K562 (cell line): ENCODE measurements at regions not wholly inside any gene's neighbourhood (a gene's known extent, or its start where the extent isn't known, plus 50 kb on each side); places are given as distances from the start of the nearest gene placed in this dataset.

Experiments used
- ATAC-seq: fragments of 200-7000 bp; cut with Tn5 transposase; 3 replicates; pipeline ENCODE4 v1.9.1; 2020; ENCODE audit warnings: moderate library complexity
- BruUV-seq: library from RNA; stranded (reverse); fragments of 400-500 nt; replicated peaks from 2 replicates; lab custom pipeline; 2021; lab: Mats Ljungman, UMichigan
- CTCF ChIA-PET: fragments of 300-600 bp; formaldehyde crosslinking; extraction: SDS; loops from one replicate; lab custom pipeline; 2021; ENCODE audit warnings: low intra/inter-chr PET ratio; lab: Yijun Ruan, JAX
- POLR2A ChIA-PET: fragments of 300-600, 350-650 bp; sonication (Branson Sonifier 250); formaldehyde crosslinking; extraction: SDS; loops from one replicate; lab custom pipeline; 2021; ENCODE audit warnings: antibody characterized with exemption, inconsistent platforms; lab: Yijun Ruan, JAX
- DNase-seq, 4 experiments: peaks; one replicate each; pipeline versions ENCODE4 v3.0.0 to v3.0.0-alpha.2; 2011 to 2018; ENCODE audit warnings: low spot score in 3 of 4, mixed read lengths in 3 of 4; ENCODE audit errors: extremely low read depth in 1 of 4
- FAIRE-seq: peaks from 2 replicates; lab custom pipeline; 2011; peaks lifted over from hg19 to GRCh38; lab: Jason Lieb, UNC
- H2AFZ ChIP-seq: 2 replicates; pipeline ENCODE4 v1.6.0; 2011; ENCODE audit warnings: low read depth, low read length, control low read depth, inconsistent platforms
- H3K27ac ChIP-seq: fragments of 200-600 bp; 3 replicates; pipeline ENCODE4 v1.8.0; 2011; ENCODE audit warnings: low read depth, mild to moderate bottlenecking, control low read depth, inconsistent platforms, low read length, moderate library complexity, mixed read lengths; ENCODE audit errors: extremely low read depth
- H3K27me3 ChIP-seq, 2 experiments: fragments of 300-600 bp in 1 of 2; 2 replicates in 1 of 2; 3 replicates in 1 of 2; pipeline versions ENCODE4 v1.6.0 to v1.8.0; 2011; ENCODE audit warnings: inconsistent platforms in 2 of 2, low read length in 2 of 2, mild to moderate bottlenecking in 1 of 2, mixed read lengths in 1 of 2, moderate library complexity in 1 of 2; ENCODE audit not compliant: control insufficient read depth in 2 of 2, insufficient read depth in 2 of 2
- H3K36me3 ChIP-seq: fragments of 300-600 bp; 3 replicates; pipeline ENCODE4 v1.8.0; 2011; ENCODE audit warnings: mild to moderate bottlenecking, low read length, inconsistent platforms; ENCODE audit not compliant: control insufficient read depth, insufficient read depth
- H3K4me1 ChIP-seq, 2 experiments: fragments of 200-600 bp in 1 of 2; replicated peaks in 1 of 2; 2 replicates in 1 of 2; 3 replicates in 1 of 2; pipeline versions ENCODE4 v1.5.1 to v1.8.0; 2011; ENCODE audit warnings: inconsistent platforms in 2 of 2, low read length in 2 of 2, mild to moderate bottlenecking in 1 of 2, mixed read lengths in 1 of 2, moderate library complexity in 1 of 2; ENCODE audit not compliant: control insufficient read depth in 2 of 2, insufficient read depth in 2 of 2
- H3K4me2 ChIP-seq: 2 replicates; pipeline ENCODE4 v1.6.1; 2011; ENCODE audit warnings: low read length, control low read depth, inconsistent platforms, mixed read lengths; ENCODE audit not compliant: insufficient read depth
- H3K4me3 ChIP-seq: fragments of 200-600 bp; sonication (generic), shearing (Covaris generic); 2 replicates; pipeline ENCODE4 v1.5.1; 2016; ENCODE audit warnings: control low read depth, inconsistent platforms
- H3K79me2 ChIP-seq: fragments of 200-600 bp; 3 replicates; pipeline ENCODE4 v1.8.0; 2011; ENCODE audit warnings: low read length, inconsistent platforms; ENCODE audit not compliant: control insufficient read depth, insufficient read depth
- H3K9ac ChIP-seq, 2 experiments: 2 replicates each; pipeline versions ENCODE4 v1.6.0 to v1.6.1; 2011; ENCODE audit warnings: low read depth in 2 of 2, low read length in 2 of 2, control low read depth in 1 of 2, inconsistent platforms in 1 of 2, mild to moderate bottlenecking in 1 of 2, mixed read lengths in 1 of 2; ENCODE audit not compliant: insufficient read depth in 1 of 2
- H3K9me1 ChIP-seq: one replicate; pipeline ENCODE4 v1.6.0; 2011; ENCODE audit warnings: inconsistent platforms, mild to moderate bottlenecking, low read length, moderate library complexity; ENCODE audit not compliant: control insufficient read depth, insufficient read depth
- H3K9me3 ChIP-seq: replicated peaks from 2 replicates; pipeline ENCODE4 v1.5.1; 2011; ENCODE audit warnings: low read depth, low read length, inconsistent platforms; ENCODE audit not compliant: control insufficient read depth, insufficient read depth
- H4K20me1 ChIP-seq: replicated peaks from 2 replicates; pipeline ENCODE4 v1.6.1; 2011; ENCODE audit warnings: low read length, inconsistent platforms, mixed read lengths; ENCODE audit not compliant: control insufficient read depth, insufficient read depth
- ARID3A ChIP-seq: IDR thresholded peaks from 2 replicates; pipeline ENCODE4 v1.6.1; 2012; ENCODE audit warnings: low read depth, low read length, improper control_type of control experiment, borderline replicate concordance
- CCNT2 ChIP-seq: IDR thresholded peaks from 2 replicates; pipeline ENCODE4 v1.6.1; 2011; ENCODE audit warnings: borderline replicate concordance, low read depth, mild to moderate bottlenecking, moderate library complexity, mixed read lengths, low read length; ENCODE audit not compliant: insufficient read length; ENCODE audit errors: extremely low read depth
- CREB3 ChIP-seq: fragments of 450-650 bp; conservative IDR thresholded peaks from 2 replicates; pipeline ENCODE4 v1.6.1; 2016; ENCODE audit warnings: missing genetic modification characterization, low read depth, mild to moderate bottlenecking, missing compliant biosample characterization, moderate library complexity
- E2F5 ChIP-seq: sonication (generic); formaldehyde crosslinking; IDR thresholded peaks from 2 replicates; pipeline ENCODE4 v1.8.0; 2022; ENCODE audit warnings: mild to moderate bottlenecking, missing genetic modification reagents
- HDAC1 ChIP-seq, 2 experiments: fragments of 450-650 bp; IDR thresholded peaks; 2 replicates each; pipeline ENCODE4 v1.6.1; 2016 to 2017; ENCODE audit warnings: inconsistent platforms in 1 of 2, mild to moderate bottlenecking in 1 of 2, moderate library complexity in 1 of 2
- HIVEP1 ChIP-seq: fragments of 250-450 bp; sonication (Bioruptor Pico); IDR thresholded peaks from 2 replicates; pipeline ENCODE4 v1.4.0; 2020; ENCODE audit warnings: mild to moderate bottlenecking
- HNRNPL ChIP-seq: fragments of 200-400 bp; formaldehyde crosslinking; IDR thresholded peaks from 2 replicates; pipeline ENCODE4 v1.6.1; 2017; ENCODE audit warnings: low read depth, mild to moderate bottlenecking, low read length
- PREB ChIP-seq: sonication (generic); formaldehyde crosslinking; IDR thresholded peaks from 2 replicates; pipeline ENCODE4 v1.8.1; 2023; ENCODE audit warnings: mild to moderate bottlenecking, missing genetic modification reagents
- PTRF ChIP-seq: fragments of 450-650 bp; IDR thresholded peaks from 2 replicates; pipeline ENCODE4 v1.6.1; 2016; ENCODE audit warnings: mild to moderate bottlenecking, missing genetic modification characterization, missing compliant biosample characterization
- ZNF121 ChIP-seq: sonication (generic); formaldehyde crosslinking; conservative IDR thresholded peaks from 2 replicates; pipeline ENCODE4 v1.8.0; 2022; ENCODE audit warnings: missing genetic modification reagents
- ZNF212 ChIP-seq: fragments of 450-650 bp; formaldehyde crosslinking; IDR thresholded peaks from 2 replicates; pipeline ENCODE4 v1.4.0; 2020; ENCODE audit warnings: mild to moderate bottlenecking
- WGBS: fragments of 100-300 bp; shearing (Covaris generic); methylation state at CpG from one replicate; pipeline ENCODE4 v1.1.6; 2016; ENCODE audit warnings: low coverage, mixed read lengths; ENCODE audit not compliant: insufficient coverage; ENCODE audit errors: missing lambda C conversion rate; 5-methylcytosine and 5-hydroxymethylcytosine counted together
- in situ Hi-C: fragments of 300-500 bp; cut with MboI; formaldehyde crosslinking; loops from 4 replicates; pipeline ENCODE4 v1.15.0; 2018; ENCODE audit warnings: inconsistent platforms, mixed read lengths
- intact Hi-C: fragments of 100-400 bp; cut with micrococcal nuclease; formaldehyde crosslinking; loops from 2 replicates; pipeline ENCODE4 v1.14.2; 2022

- in situ Hi-C loops, result no loop called here
- intact Hi-C loops, result loop anchor here (5.0 kb wide), 1 partner anchor 1457 kb away; no protein-coding TSS in a partner anchor
- POLR2A ChIA-PET, result no interaction called here
Observed at GRCh38 chr5:90184764-90185163, 224.8 kb downstream of the CETN3 start.

More at GRCh38 chr5:90184764-90185163, 224.8 kb downstream of the CETN3 start:
- Histone ChIP-seq H3K27me3 (no peaks in the 10 kb centered on the region; a peak in 1 of 5 replicates), H3K9ac (no peak overlapping the region), H3K9me1 (no peaks in the 10 kb centered on the region), H2AFZ (no peak overlapping the region), H3K4me3 (no peak overlapping the region), H3K4me2 (no peak overlapping the region), H4K20me1 (no peaks in the 10 kb centered on the region), H3K79me2 (no peaks in the 10 kb centered on the region), H3K9me3 (no peaks in the 10 kb centered on the region), H3K27ac (no peak overlapping the region), H3K4me1 (no peaks in the 10 kb centered on the region), H3K36me3 (no peaks in the 10 kb centered on the region)
- FAIRE-seq, result no peak
- BruUV-seq, result no TSS peak
- TF ChIP-seq ARID3A, result no peak
- TF ChIP-seq ZNF212, result no peak
- no peak for TF ChIP-seq HIVEP1 (CRISPR knock-in tag)
- no peak for TF ChIP-seq PTRF (tag)
- TF ChIP-seq HDAC1 (IDR thresholded peaks at IDR 0.05), result no peak
- TF ChIP-seq PREB (CRISPR knock-in tag), result no peak
- TF ChIP-seq HNRNPL, result no peak
- no peak for TF ChIP-seq ZNF121 (CRISPR knock-in tag)
- no peak for TF ChIP-seq E2F5 (CRISPR knock-in tag)
- TF ChIP-seq CREB3, result no peak
- no peak for TF ChIP-seq CCNT2
- no peak for DNase-seq
- no peak for ATAC-seq
- 1% methylated on average over 5 of the region's 5 CpGs for WGBS
- CTCF ChIA-PET, result no interaction called here
